LNCAP (cell line): ENCODE measurements at regions not wholly inside any gene's neighbourhood (a gene's known extent, or its start where the extent isn't known, plus 50 kb on each side); places are given as distances from the start of the nearest gene placed in this dataset.

Experiments used
- TF ChIP-seq, protein P1 (sequence below): fragments of 450-650 bp; IDR thresholded peaks from 2 replicates; pipeline ENCODE4 v1.5.1; 2017; ENCODE audit warnings: mild to moderate bottlenecking

DNA sequence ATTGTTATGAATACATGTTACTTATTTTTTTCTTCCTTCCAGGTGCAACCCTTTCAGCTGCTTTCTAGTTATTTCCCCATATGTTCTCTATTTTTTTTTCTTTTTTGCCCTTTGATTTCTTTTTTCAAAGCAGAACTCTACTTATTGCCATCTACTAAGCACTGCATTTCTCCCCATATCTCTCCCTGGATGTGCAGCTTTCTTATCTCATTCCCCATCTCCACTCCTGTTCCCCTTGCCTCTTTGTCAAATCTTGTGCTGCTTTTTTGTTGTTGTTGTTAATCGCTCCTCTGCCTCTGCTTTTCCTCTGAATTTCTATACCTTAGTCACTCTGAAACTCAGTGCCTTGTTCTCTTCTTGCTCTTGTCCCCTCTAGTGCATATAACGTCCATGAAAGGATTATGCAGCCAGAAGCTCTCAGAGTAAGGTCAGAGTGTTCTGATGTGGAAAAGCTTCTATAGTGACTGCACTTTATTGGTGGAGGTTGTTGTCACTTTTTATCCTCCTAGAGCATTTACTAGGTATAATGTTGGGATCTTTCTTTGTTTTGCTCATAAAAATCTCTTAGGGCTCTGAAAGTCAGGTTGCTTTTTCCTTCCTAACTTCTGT lies 51.1 kb upstream of the JADE1 start:
- TF ChIP-seq, protein P1, sequence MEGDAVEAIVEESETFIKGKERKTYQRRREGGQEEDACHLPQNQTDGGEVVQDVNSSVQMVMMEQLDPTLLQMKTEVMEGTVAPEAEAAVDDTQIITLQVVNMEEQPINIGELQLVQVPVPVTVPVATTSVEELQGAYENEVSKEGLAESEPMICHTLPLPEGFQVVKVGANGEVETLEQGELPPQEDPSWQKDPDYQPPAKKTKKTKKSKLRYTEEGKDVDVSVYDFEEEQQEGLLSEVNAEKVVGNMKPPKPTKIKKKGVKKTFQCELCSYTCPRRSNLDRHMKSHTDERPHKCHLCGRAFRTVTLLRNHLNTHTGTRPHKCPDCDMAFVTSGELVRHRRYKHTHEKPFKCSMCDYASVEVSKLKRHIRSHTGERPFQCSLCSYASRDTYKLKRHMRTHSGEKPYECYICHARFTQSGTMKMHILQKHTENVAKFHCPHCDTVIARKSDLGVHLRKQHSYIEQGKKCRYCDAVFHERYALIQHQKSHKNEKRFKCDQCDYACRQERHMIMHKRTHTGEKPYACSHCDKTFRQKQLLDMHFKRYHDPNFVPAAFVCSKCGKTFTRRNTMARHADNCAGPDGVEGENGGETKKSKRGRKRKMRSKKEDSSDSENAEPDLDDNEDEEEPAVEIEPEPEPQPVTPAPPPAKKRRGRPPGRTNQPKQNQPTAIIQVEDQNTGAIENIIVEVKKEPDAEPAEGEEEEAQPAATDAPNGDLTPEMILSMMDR: no peak

DNA sequence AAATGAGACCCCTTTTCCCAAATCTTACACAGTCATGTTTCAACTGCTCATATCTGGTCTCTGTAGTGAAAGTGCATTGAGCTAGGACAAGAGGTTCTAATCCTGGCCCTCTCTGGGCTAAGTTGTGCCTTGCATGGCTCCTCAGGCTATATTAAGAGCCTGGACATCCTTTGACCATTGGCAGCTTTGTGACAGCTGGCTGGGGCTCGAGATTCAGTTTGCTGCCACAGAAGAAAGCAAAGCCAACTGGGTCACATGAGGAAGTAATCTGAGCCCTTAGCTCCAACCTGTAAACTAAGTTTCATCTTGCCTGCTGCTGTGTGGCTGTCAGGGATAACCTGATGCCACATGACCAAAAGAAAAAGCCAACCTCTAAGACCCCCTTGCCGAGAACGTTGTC lies 51.8 kb upstream of the JADE1 start:
- TF ChIP-seq, protein P1: no peak

DNA sequence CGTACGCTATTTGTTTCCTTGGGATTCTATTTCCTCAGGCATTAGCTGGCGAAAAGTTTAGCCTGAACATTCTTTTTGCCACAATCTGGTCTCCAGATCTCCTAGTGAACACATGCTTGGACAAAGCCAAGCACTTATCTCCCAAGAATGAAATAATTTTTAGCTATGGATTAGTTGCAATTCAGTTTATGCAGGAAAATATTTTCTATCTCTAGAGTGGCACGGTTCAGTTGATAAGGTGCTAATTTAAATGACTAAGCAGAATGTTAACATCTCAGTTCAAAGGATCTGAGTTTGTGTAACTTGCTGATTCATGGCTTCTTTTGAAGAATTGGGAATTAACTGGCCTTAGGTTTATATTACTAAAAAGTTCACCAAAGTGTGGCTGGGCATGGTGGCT lies 58.1 kb upstream of the JADE1 start:
- TF ChIP-seq, protein P1: no peak

DNA sequence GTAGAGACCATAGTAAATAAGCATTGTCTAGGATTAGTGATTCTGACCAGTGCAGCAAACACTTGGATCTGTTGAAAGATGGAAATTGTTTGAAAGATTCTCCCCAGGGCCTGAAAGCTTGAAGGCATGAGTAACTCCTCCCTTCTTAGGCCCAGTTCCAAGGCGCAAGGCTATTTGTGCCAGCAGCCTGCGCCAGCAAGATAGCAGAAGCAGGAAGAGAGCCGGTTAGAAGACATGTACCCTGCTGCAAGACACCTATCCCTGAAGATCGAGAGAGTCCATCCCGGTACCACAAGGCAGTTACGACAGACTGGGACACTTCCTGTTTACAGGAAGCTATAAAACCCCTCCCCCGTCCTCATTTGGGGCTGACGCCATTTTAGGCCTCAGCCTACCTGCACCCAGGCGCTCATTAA lies 72.4 kb upstream of the JADE1 start:
- TF ChIP-seq, protein P1: no peak

DNA sequence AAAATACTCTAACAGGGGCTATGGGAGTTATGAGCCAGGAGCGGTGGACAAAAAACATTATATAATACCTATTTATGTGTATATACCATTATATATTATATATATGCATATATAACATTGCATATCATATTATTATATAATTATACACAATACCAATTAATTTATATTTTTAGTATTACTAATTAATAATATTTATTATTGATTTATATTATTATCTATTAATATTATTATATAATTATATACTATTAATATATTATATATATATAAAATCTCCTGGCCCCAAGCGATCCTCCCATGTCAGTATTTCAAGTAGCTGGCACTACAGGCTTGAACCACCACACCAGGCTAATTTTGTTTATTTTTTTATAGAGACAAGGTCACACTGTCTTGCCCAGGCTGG lies 73.8 kb upstream of the JADE1 start:
- TF ChIP-seq, protein P1: no peak

DNA sequence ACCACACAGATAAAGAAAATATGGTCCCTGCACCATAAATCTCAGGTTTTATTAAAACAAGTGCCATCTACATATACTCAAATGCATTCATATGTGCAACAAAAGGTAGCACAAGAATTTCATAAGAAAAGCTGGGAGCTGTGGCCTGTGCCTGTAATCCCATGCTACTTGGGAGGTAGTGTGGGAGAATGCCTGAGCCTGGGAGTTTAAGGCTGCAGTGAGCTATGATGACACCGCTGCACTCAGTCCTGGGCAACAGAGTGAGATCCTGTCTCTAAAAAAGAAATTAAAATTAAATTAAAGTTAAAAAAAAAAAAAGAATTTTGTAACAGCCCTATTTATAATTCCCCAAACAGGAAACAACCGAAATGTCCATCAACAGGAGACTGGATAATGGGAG lies 81.3 kb upstream of the JADE1 start:
- TF ChIP-seq, protein P1: no peak

DNA sequence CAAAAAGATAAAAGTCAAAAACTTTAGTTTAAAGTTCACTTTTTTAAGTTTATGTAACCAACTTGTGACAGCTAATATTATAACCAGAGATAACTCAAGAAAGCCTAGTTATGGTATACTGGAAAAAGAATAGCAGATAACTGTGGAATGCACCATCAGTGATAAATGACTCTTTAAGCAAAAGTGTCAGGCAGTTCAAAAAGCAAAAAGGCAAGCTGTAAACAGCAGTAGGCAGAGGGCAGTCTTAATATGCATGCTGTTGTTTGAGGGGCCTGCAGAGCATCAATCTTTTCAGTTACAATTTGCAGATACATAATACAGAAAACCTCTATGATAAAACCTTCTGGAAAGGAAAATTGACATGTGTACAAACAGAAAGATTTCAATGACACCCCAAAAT lies 81.8 kb upstream of the JADE1 start:
- TF ChIP-seq, protein P1: no peak
